ENCODE measurements at regions not wholly inside any gene's neighbourhood (a gene's known extent, or its start where the extent isn't known, plus 50 kb on each side); places are given as distances from the start of the nearest gene placed in this dataset.

DNA sequence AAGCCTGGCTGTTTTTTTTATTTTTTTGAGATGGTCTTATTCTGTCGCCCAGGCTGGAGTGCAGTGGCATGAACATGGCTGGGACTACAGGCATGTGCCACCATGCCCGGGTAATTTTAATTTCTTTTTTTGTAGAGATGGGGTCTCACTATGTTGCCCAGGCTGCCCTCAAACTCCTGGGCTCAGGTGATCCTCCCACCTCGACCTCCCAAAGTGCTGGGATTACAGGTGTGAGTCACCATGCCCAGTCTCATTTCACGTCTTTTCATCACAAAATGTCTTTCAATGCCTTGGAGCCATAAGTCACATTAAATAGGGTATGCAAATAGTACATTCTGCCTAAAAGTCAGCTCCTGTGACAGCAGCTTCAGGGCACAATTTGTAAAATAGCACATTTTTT lies 52.8 kb downstream of the SOX2 start:
- H3K27ac ChIP-seq = no peak overlapping the region

DNA sequence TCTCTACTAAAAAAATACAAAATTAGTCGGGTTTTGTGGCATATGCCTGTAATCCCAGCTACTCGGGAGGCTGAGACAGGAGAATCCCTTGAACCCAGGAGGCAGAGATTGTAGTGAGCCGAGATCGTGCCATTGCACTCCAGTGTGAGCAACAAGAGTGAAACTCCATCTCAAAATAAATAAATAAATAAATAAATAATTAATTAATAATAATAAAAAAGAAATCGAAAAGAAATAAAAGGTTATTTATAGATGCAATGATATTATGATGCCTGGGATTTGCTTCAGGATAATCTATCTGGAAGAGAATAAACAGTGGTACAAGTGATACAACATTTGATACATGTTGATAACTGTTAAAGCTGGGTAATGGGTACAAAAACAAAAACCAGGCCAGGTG lies 58.6 kb downstream of the SOX2 start:
- TF ChIP-seq, protein P1, sequence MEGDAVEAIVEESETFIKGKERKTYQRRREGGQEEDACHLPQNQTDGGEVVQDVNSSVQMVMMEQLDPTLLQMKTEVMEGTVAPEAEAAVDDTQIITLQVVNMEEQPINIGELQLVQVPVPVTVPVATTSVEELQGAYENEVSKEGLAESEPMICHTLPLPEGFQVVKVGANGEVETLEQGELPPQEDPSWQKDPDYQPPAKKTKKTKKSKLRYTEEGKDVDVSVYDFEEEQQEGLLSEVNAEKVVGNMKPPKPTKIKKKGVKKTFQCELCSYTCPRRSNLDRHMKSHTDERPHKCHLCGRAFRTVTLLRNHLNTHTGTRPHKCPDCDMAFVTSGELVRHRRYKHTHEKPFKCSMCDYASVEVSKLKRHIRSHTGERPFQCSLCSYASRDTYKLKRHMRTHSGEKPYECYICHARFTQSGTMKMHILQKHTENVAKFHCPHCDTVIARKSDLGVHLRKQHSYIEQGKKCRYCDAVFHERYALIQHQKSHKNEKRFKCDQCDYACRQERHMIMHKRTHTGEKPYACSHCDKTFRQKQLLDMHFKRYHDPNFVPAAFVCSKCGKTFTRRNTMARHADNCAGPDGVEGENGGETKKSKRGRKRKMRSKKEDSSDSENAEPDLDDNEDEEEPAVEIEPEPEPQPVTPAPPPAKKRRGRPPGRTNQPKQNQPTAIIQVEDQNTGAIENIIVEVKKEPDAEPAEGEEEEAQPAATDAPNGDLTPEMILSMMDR (conservative IDR thresholded peaks at IDR 0.05) = no peak
- no peak overlapping the region for H3K27ac ChIP-seq

More for the DNA sequence above, 52.8 kb downstream of the SOX2 start:
- TF ChIP-seq, protein P1 (conservative IDR thresholded peaks at IDR 0.05) = no peak

DNA sequence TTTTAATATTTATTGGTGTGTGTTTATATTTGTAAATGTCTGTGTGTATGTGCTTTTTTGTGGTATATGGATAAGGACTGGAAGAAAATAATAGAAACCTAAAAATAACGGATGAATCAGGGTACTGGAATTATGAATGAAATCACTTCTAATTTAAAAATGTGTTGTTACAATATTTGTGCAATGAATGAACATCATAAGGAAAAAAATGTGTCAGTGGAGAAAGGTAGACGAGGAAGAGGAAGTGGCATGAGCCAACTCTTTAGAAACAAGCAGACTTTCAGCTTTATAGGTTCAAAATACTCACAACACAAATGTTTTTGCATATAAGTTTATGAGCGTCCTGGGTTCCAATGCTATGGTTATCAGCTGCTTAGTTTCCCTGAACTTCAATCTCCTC lies 59.4 kb downstream of the SOX2 start:
- TF ChIP-seq, protein P1 (conservative IDR thresholded peaks at IDR 0.05) = no peak
- H3K27ac ChIP-seq = no peak overlapping the region

DNA sequence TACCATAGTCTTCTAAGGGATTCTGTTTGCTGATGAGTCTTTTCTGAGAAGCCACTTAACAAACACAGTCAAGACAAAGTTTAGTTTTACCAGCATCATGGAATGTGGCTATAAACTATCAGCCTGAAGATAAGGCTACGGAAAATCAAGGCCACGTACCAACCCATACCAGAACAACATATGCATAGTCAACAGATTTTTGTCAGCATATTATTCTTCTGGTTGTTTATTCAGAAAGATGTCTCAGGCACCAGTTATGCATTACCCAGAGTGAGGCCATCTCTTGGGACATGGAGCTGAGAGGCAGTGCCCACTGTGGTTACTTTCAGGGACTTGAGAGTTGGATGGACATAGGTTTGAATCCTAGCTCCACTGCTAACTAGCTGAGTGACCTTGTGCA lies 60.4 kb downstream of the SOX2 start:
- TF ChIP-seq, protein P1 (conservative IDR thresholded peaks at IDR 0.05) = no peak
- H3K27ac ChIP-seq = no peak overlapping the region

DNA sequence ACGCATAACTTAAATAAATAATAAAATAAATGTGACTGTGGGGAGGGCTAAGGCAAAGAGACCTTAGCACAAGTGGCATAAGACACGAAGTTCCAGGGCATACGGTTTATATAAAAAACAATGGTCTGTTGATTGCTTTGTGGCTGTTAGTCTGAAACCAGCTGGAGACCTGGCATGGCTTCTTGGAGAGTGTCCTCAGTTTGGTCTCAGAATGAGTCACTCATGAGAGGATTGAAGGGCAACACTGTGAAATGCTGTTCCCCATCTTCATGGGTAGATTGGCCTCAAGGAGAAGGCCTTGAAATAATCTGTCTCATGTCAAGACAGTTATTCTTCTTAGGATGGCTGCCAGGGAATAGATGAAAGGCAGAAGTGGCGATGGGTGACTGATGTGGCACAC lies 62.2 kb downstream of the SOX2 start:
- TF ChIP-seq, protein P1 (conservative IDR thresholded peaks at IDR 0.05) = no peak
- no peak overlapping the region for H3K27ac ChIP-seq

DNA sequence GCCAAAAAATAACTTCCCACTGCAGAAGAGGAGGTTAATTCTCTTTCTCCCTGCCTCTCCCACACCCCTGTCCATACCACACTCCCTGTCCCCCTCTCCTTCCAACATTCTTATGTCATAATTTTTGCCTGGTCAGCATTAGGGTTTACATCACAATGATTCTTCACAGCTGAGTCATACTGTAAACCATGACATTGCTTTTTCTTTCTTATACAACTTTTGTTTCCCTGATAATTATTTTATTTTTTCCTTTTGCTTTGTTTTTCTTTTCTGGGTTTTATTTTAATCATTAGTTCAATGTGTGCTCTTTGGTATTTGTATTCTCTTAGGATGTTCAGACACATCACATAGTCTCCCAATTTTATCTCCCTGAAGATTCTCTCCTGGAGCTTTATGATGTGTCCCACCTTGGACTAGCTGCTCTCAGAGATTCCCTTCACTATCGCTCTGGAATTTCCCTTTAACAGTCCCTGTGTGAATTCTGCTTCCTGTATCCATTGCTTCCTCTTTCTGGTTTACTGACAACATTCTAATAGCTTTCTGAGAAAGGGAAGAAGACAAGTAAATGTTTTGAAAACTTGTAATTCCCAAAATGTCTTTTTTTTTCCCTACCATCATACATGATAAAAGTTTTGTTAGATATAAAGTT lies 70.7 kb downstream of the SOX2 start:
- TF ChIP-seq, protein P1 (conservative IDR thresholded peaks at IDR 0.05) = no peak
- no peak overlapping the region for H3K27ac ChIP-seq

DNA sequence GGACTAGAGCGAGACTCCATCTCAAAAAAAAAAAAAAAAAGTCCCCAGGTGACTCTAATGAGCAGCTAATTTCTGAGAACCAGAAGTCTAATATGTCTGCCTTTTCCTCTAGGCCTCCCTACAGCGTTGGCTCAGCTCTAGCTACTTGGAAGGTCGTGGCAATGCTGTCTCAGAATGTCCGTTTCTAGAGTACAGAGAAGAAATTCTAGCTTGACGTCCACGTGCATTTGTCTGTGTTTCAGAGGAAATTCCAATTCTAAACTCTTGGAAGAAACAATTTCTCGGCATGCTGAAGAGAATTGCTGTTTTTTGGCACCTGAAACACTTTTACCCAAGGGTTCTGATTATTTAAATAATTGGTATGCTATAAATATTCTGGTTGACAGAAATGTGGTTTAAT lies 78.8 kb downstream of the SOX2 start:
- no peak overlapping the region for H3K27ac ChIP-seq
- TF ChIP-seq, protein P1 (conservative IDR thresholded peaks at IDR 0.05) = no peak

Measured in VCaP (cell line).